OCI-LY1 (cell line): ENCODE measurements at regions not wholly inside any gene's neighbourhood (a gene's known extent, or its start where the extent isn't known, plus 50 kb on each side); places are given as distances from the start of the nearest gene placed in this dataset.
"Not testable (repeated sequence)": the region's sequence is repeated elsewhere in the genome, so short reads cannot be mapped to it uniquely, and the experiment has no call there.

Experiments used
- CTCF ChIP-seq: fragments of 200-600 bp; sonication (generic), shearing (Covaris generic); IDR thresholded peaks from 2 replicates; pipeline ENCODE4 v1.5.1; 2017; ENCODE audit warnings: mild to moderate bottlenecking, antibody characterized with exemption, low read length, moderate library complexity, mixed read lengths
- EZH2 ChIP-seq: fragments of 200-600 bp; sonication (generic), shearing (Covaris generic); IDR thresholded peaks from 2 replicates; pipeline ENCODE4 v1.8.0; 2017; ENCODE audit warnings: borderline replicate concordance, mixed run types, mild to moderate bottlenecking, antibody characterized with exemption, low read length, moderate library complexity, mixed read lengths

- TF ChIP-seq CTCF, EZH2: not testable (repeated sequence)
Measured at GRCh38 chr9:115898478-115898877, 255.1 kb upstream of the PAPPA start.
